ENCODE measurements at regions not wholly inside any gene's neighbourhood (a gene's known extent, or its start where the extent isn't known, plus 50 kb on each side); places are given as distances from the start of the nearest gene placed in this dataset.
A peak's percentile ranks its signal among the peaks of the same experiment; 100 is the strongest.
"Not testable (repeated sequence)": the region's sequence is repeated elsewhere in the genome, so short reads cannot be mapped to it uniquely, and the experiment has no call there.

- in situ Hi-C loops (cut with HindIII; ENCODE audit: low pct_unique_long_range_greater_than_20kb, low sequenced_read_pairs) = no loop called here
These were observed 110.5 kb upstream of the KCTD7 start for GRCh38 chr7:66518151-66518691.

GRCh38 chr7:66521675-66522074, 107.0 kb upstream of the KCTD7 start:
- DNase-seq (ENCODE audit: low read depth, low spot score) = no peak
- in situ Hi-C loops (cut with HindIII; ENCODE audit: low pct_unique_long_range_greater_than_20kb, low sequenced_read_pairs) = no loop called here

More at GRCh38 chr7:66518151-66518691, 110.5 kb upstream of the KCTD7 start:
- no peak for DNase-seq (ENCODE audit: low read depth, low spot score)

GRCh38 chr7:66522518-66522917, 106.2 kb upstream of the KCTD7 start:
- in situ Hi-C loops (cut with HindIII; ENCODE audit: low pct_unique_long_range_greater_than_20kb, low sequenced_read_pairs) = no loop called here
- DNase-seq (ENCODE audit: low read depth, low spot score) = peak; percentile 44

- DNase-seq (ENCODE audit: low read depth, low spot score) = no peak
- in situ Hi-C loops (cut with HindIII; ENCODE audit: low pct_unique_long_range_greater_than_20kb, low sequenced_read_pairs) = no loop called here
These were observed 105.3 kb upstream of the KCTD7 start for GRCh38 chr7:66523409-66523808.

- in situ Hi-C loops (cut with HindIII; ENCODE audit: low pct_unique_long_range_greater_than_20kb, low sequenced_read_pairs) = no loop called here
- no peak for DNase-seq (ENCODE audit: low read depth, low spot score)
These were observed 103.9 kb upstream of the KCTD7 start for GRCh38 chr7:66524738-66525137.

- in situ Hi-C loops (cut with HindIII; ENCODE audit: low pct_unique_long_range_greater_than_20kb, low sequenced_read_pairs); DNase-seq (ENCODE audit: low read depth, low spot score): not testable (repeated sequence)
These were observed 101.9 kb upstream of the KCTD7 start for GRCh38 chr7:66526782-66527181.

GRCh38 chr7:66528652-66529051, 100.0 kb upstream of the KCTD7 start:
- in situ Hi-C loops (cut with HindIII; ENCODE audit: low pct_unique_long_range_greater_than_20kb, low sequenced_read_pairs) = no loop called here
- DNase-seq (ENCODE audit: low read depth, low spot score) = no peak

- DNase-seq (ENCODE audit: low read depth, low spot score) = no peak
- in situ Hi-C loops (cut with HindIII; ENCODE audit: low pct_unique_long_range_greater_than_20kb, low sequenced_read_pairs) = no loop called here
These were observed 98.6 kb upstream of the KCTD7 start for GRCh38 chr7:66529883-66530610.

- DNase-seq (ENCODE audit: low read depth, low spot score) = no peak
- in situ Hi-C loops (cut with HindIII; ENCODE audit: low pct_unique_long_range_greater_than_20kb, low sequenced_read_pairs) = no loop called here
These were observed 93.0 kb upstream of the KCTD7 start for GRCh38 chr7:66535414-66536329.

GRCh38 chr7:66537380-66537779, 91.3 kb upstream of the KCTD7 start:
- in situ Hi-C loops (cut with HindIII; ENCODE audit: low pct_unique_long_range_greater_than_20kb, low sequenced_read_pairs) = no loop called here
- DNase-seq (ENCODE audit: low read depth, low spot score) = no peak

GRCh38 chr7:66537876-66538275, 90.8 kb upstream of the KCTD7 start:
- DNase-seq (ENCODE audit: low read depth, low spot score) = no peak
- in situ Hi-C loops (cut with HindIII; ENCODE audit: low pct_unique_long_range_greater_than_20kb, low sequenced_read_pairs) = no loop called here

GRCh38 chr7:66539264-66539623, 89.4 kb upstream of the KCTD7 start:
- in situ Hi-C loops (cut with HindIII; ENCODE audit: low pct_unique_long_range_greater_than_20kb, low sequenced_read_pairs) = no loop called here

GRCh38 chr7:66539902-66540375, 88.7 kb upstream of the KCTD7 start:
- in situ Hi-C loops (cut with HindIII; ENCODE audit: low pct_unique_long_range_greater_than_20kb, low sequenced_read_pairs) = no loop called here

More at GRCh38 chr7:66539264-66539623, 89.4 kb upstream of the KCTD7 start:
- DNase-seq (ENCODE audit: low read depth, low spot score) = no peak

GRCh38 chr7:66542049-66542448, 86.6 kb upstream of the KCTD7 start:
- DNase-seq (ENCODE audit: low read depth, low spot score) = no peak
- in situ Hi-C loops (cut with HindIII; ENCODE audit: low pct_unique_long_range_greater_than_20kb, low sequenced_read_pairs) = no loop called here

More at GRCh38 chr7:66539902-66540375, 88.7 kb upstream of the KCTD7 start:
- DNase-seq (ENCODE audit: low read depth, low spot score) = no peak

- in situ Hi-C loops (cut with HindIII; ENCODE audit: low pct_unique_long_range_greater_than_20kb, low sequenced_read_pairs) = no loop called here
- no peak for DNase-seq (ENCODE audit: low read depth, low spot score)
These were observed 86.0 kb upstream of the KCTD7 start for GRCh38 chr7:66542528-66543269.

GRCh38 chr7:66549466-66549865, 79.2 kb upstream of the KCTD7 start:
- in situ Hi-C loops (cut with HindIII; ENCODE audit: low pct_unique_long_range_greater_than_20kb, low sequenced_read_pairs) = no loop called here

GRCh38 chr7:66553001-66553400, 75.7 kb upstream of the KCTD7 start:
- in situ Hi-C loops (cut with HindIII; ENCODE audit: low pct_unique_long_range_greater_than_20kb, low sequenced_read_pairs) = no loop called here
- DNase-seq (ENCODE audit: low read depth, low spot score) = no peak

More at GRCh38 chr7:66549466-66549865, 79.2 kb upstream of the KCTD7 start:
- no peak for DNase-seq (ENCODE audit: low read depth, low spot score)

GRCh38 chr7:66553675-66554074, 75.0 kb upstream of the KCTD7 start:
- DNase-seq (ENCODE audit: low read depth, low spot score); in situ Hi-C loops (cut with HindIII; ENCODE audit: low pct_unique_long_range_greater_than_20kb, low sequenced_read_pairs): not testable (repeated sequence)

Data from SK-MEL-5 (cell line).